Kidney (tissue), 13 donors: ENCODE measurements at regions not wholly inside any gene's neighbourhood (a gene's known extent, or its start where the extent isn't known, plus 50 kb on each side); places are given as distances from the start of the nearest gene placed in this dataset.
"Not testable (repeated sequence)": the region's sequence is repeated elsewhere in the genome, so short reads cannot be mapped to it uniquely, and the experiment has no call there.

ENCODE experiments used
- DNase-seq, 5 donors: peaks; one replicate each; pipeline ENCODE4 v3.0.0-alpha.2; 2013 to 2020
- FAIRE-seq: peaks from 2 replicates; lab custom pipeline; 2012; peaks lifted over from hg19 to GRCh38; lab: Jason Lieb, UNC
- H3K27ac ChIP-seq, 2 donors: one replicate each; pipeline ENCODE4 v1.7.0; 2013; ENCODE audit warnings: low read depth in 2 of 2, low read length in 2 of 2, inconsistent platforms in 1 of 2
- H3K27me3 ChIP-seq: one replicate; pipeline ENCODE4 v1.7.1; 2013; ENCODE audit warnings: low read length, inconsistent platforms; ENCODE audit not compliant: control insufficient read depth, insufficient read depth
- H3K36me3 ChIP-seq, 3 donors: one replicate each; pipeline versions ENCODE4 v1.7.0 to v1.7.1; 2013; ENCODE audit warnings: low read length in 3 of 3, control low read depth in 1 of 3, inconsistent platforms in 1 of 3; ENCODE audit not compliant: insufficient read depth in 3 of 3, control insufficient read depth in 2 of 3
- H3K4me1 ChIP-seq, 3 donors: one replicate each; pipeline versions ENCODE4 v1.7.0 to v1.7.1; 2013; ENCODE audit warnings: low read length in 3 of 3, inconsistent platforms in 1 of 3, low read depth in 1 of 3; ENCODE audit not compliant: control insufficient read depth in 2 of 3, insufficient read depth in 2 of 3
- H3K4me3 ChIP-seq, 3 donors: one replicate each; pipeline versions ENCODE4 v1.7.0 to v1.8.1; 2013; ENCODE audit warnings: low read length in 3 of 3, control low read depth in 1 of 3, inconsistent platforms in 1 of 3
- H3K9ac ChIP-seq, 3 donors: one replicate each; pipeline versions ENCODE4 v1.7.0 to v1.7.1; 2013; ENCODE audit warnings: low read length in 3 of 3, control low read depth in 1 of 3, inconsistent platforms in 1 of 3
- H3K9me3 ChIP-seq, 3 donors: one replicate each; pipeline versions ENCODE4 v1.7.0 to v1.7.1; 2013; ENCODE audit warnings: low read length in 3 of 3, control low read depth in 1 of 3, inconsistent platforms in 1 of 3; ENCODE audit not compliant: control insufficient read depth in 2 of 3, insufficient read depth in 1 of 3
- CTCF ChIP-seq: IDR thresholded peaks from 3 replicates; pipeline ENCODE4 v1.5.1; 2012; ENCODE audit warnings: mild to moderate bottlenecking, moderate library complexity, borderline replicate concordance; ENCODE audit not compliant: insufficient read depth; ENCODE audit errors: extremely low read depth
- intact Hi-C: fragments of 100-400 bp; cut with DNase I; formaldehyde crosslinking; loops from one replicate; pipeline ENCODE4 v1.11.1; 2022
- donor health status: control.
- donor health status: control.
- donor health status: control.
- donor health status: control.
- donor health status: control.
- donor health status: DM: yes; HTN: yes; CAD: no.
- donor health status: Normal renal cell carcinoma (clear cell type).

- no peak overlapping the region for H3K27ac ChIP-seq
- H3K4me1 ChIP-seq: no peaks in the 10 kb centered on the region
- no peaks in the 10 kb centered on the region for H3K9me3 ChIP-seq
- no peak overlapping the region for H3K4me3 ChIP-seq
- H3K9ac ChIP-seq: no peak overlapping the region
- H3K27me3 ChIP-seq: no peaks in the 10 kb centered on the region
- TF ChIP-seq CTCF: no peak
- intact Hi-C loops: no loop called here
- FAIRE-seq (no peak), DNase-seq (no peak)
- no peaks in the 10 kb centered on the region for H3K36me3 ChIP-seq
Observed at GRCh38 chr3:176840641-176841286, 356.5 kb downstream of the TBL1XR1 start.

- Histone ChIP-seq H3K36me3 (no peaks in the 10 kb centered on the region), H3K27me3 (no peaks in the 10 kb centered on the region), H3K4me3 (no peak overlapping the region), H3K9me3 (no peaks in the 10 kb centered on the region), H3K27ac (no peak overlapping the region), H3K9ac (no peak overlapping the region), H3K4me1 (no peaks in the 10 kb centered on the region)
- DNase-seq (no peak), FAIRE-seq (no peak)
- intact Hi-C loops: no loop called here
- TF ChIP-seq CTCF: no peak
Observed at GRCh38 chr3:176839901-176840300, 357.4 kb downstream of the TBL1XR1 start.

GRCh38 chr3:176839466-176839865, 357.8 kb downstream of the TBL1XR1 start:
- H3K4me1 ChIP-seq: no peaks in the 10 kb centered on the region
- no peak for FAIRE-seq
- no peaks in the 10 kb centered on the region for H3K27me3 ChIP-seq
- H3K9me3 ChIP-seq: no peaks in the 10 kb centered on the region
- no peak overlapping the region for H3K9ac ChIP-seq
- H3K27ac ChIP-seq: no peak overlapping the region
- intact Hi-C loops: no loop called here
- no peak overlapping the region for H3K4me3 ChIP-seq
- no peak for TF ChIP-seq CTCF
- no peaks in the 10 kb centered on the region for H3K36me3 ChIP-seq
- DNase-seq: no peak

GRCh38 chr3:176827244-176827643, 370.0 kb downstream of the TBL1XR1 start:
- H3K9ac ChIP-seq, H3K27ac ChIP-seq, H3K27me3 ChIP-seq, DNase-seq, H3K4me3 ChIP-seq, H3K36me3 ChIP-seq, FAIRE-seq, H3K4me1 ChIP-seq, H3K9me3 ChIP-seq, intact Hi-C loops: not testable (repeated sequence)
